ENCODE measurements at regions not wholly inside any gene's neighbourhood (a gene's known extent, or its start where the extent isn't known, plus 50 kb on each side); places are given as distances from the start of the nearest gene placed in this dataset.
"Not testable (repeated sequence)": the region's sequence is repeated elsewhere in the genome, so short reads cannot be mapped to it uniquely, and the experiment has no call there.

DNA sequence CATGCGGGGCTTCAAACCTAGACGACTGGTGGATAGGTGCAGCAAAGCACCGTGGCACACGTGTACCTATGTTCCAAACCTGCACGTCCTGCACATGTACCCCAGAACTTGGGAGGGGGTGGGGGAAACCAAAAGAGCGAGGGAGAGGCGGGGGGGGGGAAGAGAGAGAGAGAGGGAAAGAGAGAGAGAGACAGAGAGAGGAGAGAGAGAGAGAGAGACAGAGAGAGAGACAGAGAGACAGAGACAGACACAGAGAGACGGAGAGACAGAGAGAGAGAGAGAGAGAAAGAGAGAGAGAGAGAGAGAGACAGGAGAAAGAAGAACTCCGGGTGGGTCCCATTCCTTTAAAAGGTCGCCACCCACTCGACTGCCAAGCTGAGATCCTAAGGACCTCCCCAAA lies 55.9 kb upstream of the RNU2-1 start:
- H3K27ac ChIP-seq; DNase-seq; H3K4me3 ChIP-seq; H3K9me3 ChIP-seq; H3K27me3 ChIP-seq; H3K4me1 ChIP-seq; H3K36me3 ChIP-seq; intact Hi-C loops (cut with DNase I; ENCODE audit: low total_unique reads): not testable (repeated sequence)
- no CpG with 5 or more reads among the region's 11 CpGs for WGBS, 5 donors

DNA sequence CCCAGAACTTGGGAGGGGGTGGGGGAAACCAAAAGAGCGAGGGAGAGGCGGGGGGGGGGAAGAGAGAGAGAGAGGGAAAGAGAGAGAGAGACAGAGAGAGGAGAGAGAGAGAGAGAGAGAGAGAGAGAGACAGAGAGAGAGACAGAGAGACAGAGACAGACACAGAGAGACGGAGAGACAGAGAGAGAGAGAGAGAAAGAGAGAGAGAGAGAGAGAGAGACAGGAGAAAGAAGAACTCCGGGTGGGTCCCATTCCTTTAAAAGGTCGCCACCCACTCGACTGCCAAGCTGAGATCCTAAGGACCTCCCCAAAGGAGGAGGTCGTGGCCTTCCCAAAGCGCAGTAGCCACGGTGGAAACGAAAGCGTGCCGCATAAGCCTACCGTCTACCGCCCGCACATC lies 49.8 kb upstream of the RNU2-1 start:
- H3K27ac ChIP-seq; intact Hi-C loops (cut with DNase I; ENCODE audit: low total_unique reads); H3K27me3 ChIP-seq; H3K4me3 ChIP-seq; H3K4me1 ChIP-seq; DNase-seq; H3K36me3 ChIP-seq; H3K9me3 ChIP-seq: not testable (repeated sequence)
- no CpG with 5 or more reads among the region's 15 CpGs for WGBS, 5 donors

Small RNA genes in the stretch of these regions (small RNA-seq; reads per million reads assigned to genes)
- gene RF00004, result 0 reads per million in 4 donors
